GM12873 (cell line): ENCODE measurements at regions not wholly inside any gene's neighbourhood (a gene's known extent, or its start where the extent isn't known, plus 50 kb on each side); places are given as distances from the start of the nearest gene placed in this dataset.

Experiments
- CTCF ChIP-seq: IDR thresholded peaks from 2 replicates; pipeline ENCODE4 v1.5.1; 2012; ENCODE audit warnings: low read depth, mild to moderate bottlenecking, moderate library complexity, low read length, control low read depth; ENCODE audit not compliant: insufficient read depth; ENCODE audit errors: missing control alignments

GRCh38 chr14:50047274-50047676 is 69.1 kb downstream of the VCPKMT start:
- no peak for TF ChIP-seq CTCF

GRCh38 chr14:50049093-50049492 is 67.3 kb downstream of the VCPKMT start:
- no peak for TF ChIP-seq CTCF

- TF ChIP-seq CTCF, result no peak
These were observed 66.4 kb downstream of the VCPKMT start for GRCh38 chr14:50049703-50050570.

GRCh38 chr14:50051106-50051505 is 65.3 kb downstream of the VCPKMT start:
- TF ChIP-seq CTCF, result no peak

GRCh38 chr14:50051706-50052105 is 64.7 kb downstream of the VCPKMT start:
- no peak for TF ChIP-seq CTCF

GRCh38 chr14:50052517-50052916 is 63.9 kb downstream of the VCPKMT start:
- TF ChIP-seq CTCF, result no peak

GRCh38 chr14:50053935-50054334 is 62.4 kb downstream of the VCPKMT start:
- TF ChIP-seq CTCF, result no peak
